ENCODE measurements at regions not wholly inside any gene's neighbourhood (a gene's known extent, or its start where the extent isn't known, plus 50 kb on each side); places are given as distances from the start of the nearest gene placed in this dataset.

DNA sequence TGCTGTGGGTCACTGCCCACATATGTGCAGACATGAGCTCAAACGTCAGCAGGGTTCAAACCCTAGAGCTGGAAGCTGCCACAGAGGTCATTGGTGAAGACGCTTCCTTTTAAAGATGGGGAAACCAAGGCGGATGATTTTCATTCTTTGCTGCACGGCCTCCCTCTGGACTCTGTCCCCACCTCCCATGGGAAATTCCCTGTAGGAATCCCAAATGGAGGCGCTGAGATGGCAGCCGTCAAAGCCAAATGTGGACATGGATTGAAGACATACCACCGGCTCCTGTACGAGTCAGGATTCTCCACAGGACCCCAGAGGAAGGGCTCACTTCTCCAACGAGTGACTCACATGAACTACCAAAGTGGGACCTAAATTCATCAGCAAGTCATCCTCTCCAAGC lies 286.4 kb downstream of the CRLF2 start:
- Histone ChIP-seq H3K9me3 (no peaks in the 10 kb centered on the region), H3K4me3 (ENCODE audit: low read depth, low read length) (no peak overlapping the region), H3K27me3 (no peaks in the 10 kb centered on the region), H3K4me1 (no peaks in the 10 kb centered on the region), H3K36me3 (no peaks in the 10 kb centered on the region)
- no peak for DNase-seq
- TF ChIP-seq, protein P1, sequence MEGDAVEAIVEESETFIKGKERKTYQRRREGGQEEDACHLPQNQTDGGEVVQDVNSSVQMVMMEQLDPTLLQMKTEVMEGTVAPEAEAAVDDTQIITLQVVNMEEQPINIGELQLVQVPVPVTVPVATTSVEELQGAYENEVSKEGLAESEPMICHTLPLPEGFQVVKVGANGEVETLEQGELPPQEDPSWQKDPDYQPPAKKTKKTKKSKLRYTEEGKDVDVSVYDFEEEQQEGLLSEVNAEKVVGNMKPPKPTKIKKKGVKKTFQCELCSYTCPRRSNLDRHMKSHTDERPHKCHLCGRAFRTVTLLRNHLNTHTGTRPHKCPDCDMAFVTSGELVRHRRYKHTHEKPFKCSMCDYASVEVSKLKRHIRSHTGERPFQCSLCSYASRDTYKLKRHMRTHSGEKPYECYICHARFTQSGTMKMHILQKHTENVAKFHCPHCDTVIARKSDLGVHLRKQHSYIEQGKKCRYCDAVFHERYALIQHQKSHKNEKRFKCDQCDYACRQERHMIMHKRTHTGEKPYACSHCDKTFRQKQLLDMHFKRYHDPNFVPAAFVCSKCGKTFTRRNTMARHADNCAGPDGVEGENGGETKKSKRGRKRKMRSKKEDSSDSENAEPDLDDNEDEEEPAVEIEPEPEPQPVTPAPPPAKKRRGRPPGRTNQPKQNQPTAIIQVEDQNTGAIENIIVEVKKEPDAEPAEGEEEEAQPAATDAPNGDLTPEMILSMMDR (IDR thresholded peaks at IDR 0.05; ENCODE audit: low read depth, low read length) = no peak

DNA sequence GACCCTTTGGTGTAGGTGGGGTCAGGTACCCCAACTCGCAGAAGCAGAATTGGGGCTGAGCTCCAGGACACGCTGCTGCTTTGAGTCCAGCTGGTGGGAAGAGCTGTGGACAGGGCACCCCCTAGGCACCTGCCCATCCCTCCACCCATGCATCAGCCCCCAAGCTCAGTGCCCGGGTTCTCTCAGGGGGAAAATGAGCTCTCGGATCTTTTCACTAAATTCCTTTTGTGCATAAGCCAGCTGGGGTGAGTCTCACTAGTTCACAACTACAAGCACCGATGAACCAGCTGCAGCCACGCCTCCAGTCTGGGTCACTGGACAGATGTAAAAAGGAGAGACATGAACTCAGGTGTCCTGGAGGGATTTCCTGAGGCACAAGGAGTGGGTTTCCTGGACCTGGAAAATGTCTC lies 286.8 kb downstream of the CRLF2 start:
- Histone ChIP-seq H3K27me3 (no peaks in the 10 kb centered on the region), H3K36me3 (no peaks in the 10 kb centered on the region), H3K4me1 (no peaks in the 10 kb centered on the region), H3K9me3 (no peaks in the 10 kb centered on the region), H3K4me3 (ENCODE audit: low read depth, low read length) (no peak overlapping the region)
- DNase-seq = no peak
- TF ChIP-seq, protein P1 (IDR thresholded peaks at IDR 0.05; ENCODE audit: low read depth, low read length) = no peak

DNA sequence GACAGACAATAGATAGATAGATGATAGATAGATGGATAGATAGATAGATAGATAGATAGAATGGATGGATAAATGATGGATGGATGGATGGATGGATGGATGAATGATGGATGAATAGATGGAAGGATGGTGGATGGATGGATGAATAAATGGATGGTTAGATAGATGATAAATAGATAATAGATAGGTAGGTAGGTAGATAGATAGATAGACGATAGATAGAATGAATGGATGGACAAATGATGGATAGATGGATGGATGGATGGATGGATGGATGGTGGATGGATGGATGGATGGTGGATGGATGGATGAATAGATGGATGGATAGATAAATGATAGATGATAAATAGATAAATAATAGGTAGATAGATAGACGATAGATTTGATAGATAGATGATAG lies 287.4 kb downstream of the CRLF2 start:
- no peaks in the 10 kb centered on the region for H3K4me1 ChIP-seq
- TF ChIP-seq, protein P1 (IDR thresholded peaks at IDR 0.05; ENCODE audit: low read depth, low read length) = no peak
- H3K4me3 ChIP-seq (ENCODE audit: low read depth, low read length) = no peak overlapping the region
- no peaks in the 10 kb centered on the region for H3K9me3 ChIP-seq
- DNase-seq = no peak
- no peaks in the 10 kb centered on the region for H3K27me3 ChIP-seq
- no peaks in the 10 kb centered on the region for H3K36me3 ChIP-seq

DNA sequence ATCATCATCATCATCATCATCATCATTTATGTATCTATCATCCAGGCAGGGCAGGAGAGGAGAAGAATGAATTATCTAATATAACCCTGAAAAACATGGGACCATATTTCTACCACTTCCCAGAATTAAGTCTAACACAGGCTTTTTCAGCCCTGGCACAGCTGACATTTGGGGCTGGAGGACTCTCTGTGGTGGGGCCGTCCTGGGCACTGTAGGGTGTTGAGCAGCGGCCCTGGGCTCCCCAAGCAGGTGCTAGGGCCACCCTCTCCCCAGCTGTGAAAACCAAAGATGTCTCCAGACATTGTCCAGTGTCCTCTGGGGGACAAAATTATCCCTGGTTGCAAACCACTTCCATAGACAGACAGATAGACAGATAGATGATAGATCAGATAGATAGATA lies 288.4 kb downstream of the CRLF2 start:
- no peaks in the 10 kb centered on the region for H3K4me1 ChIP-seq
- TF ChIP-seq, protein P1 (IDR thresholded peaks at IDR 0.05; ENCODE audit: low read depth, low read length) = no peak
- no peaks in the 10 kb centered on the region for H3K27me3 ChIP-seq
- no peaks in the 10 kb centered on the region for H3K9me3 ChIP-seq
- no peak overlapping the region for H3K4me3 ChIP-seq (ENCODE audit: low read depth, low read length)
- no peak for DNase-seq
- H3K36me3 ChIP-seq = no peaks in the 10 kb centered on the region

DNA sequence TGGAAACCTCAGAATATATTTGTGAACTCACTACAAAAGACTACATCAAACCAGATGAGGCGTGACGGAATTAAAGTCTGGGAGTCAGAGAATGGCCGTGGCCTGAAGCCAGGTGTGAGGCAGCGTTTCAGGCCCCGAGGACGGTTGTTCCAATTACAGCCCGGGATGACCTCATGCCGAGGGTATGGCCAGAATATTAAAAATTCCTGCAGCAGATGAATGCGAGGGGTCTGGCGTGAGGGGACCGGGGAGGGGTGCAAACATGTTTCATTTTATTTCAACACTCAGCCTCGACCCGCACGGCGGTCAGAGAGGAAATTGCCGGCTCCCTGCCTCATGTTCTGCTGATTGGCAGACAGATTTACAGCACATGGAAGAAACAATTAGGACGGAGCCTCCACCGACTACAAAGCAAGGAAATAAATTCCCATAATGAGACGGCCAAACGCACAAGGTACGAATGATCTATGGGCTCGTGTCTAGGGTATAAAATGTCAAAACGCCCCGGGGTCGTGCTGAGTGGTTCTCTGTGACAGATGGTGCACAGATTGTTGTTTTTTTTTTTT lies 289.7 kb downstream of the SHOX start:
- no peak for DNase-seq
- TF ChIP-seq, protein P1 (IDR thresholded peaks at IDR 0.05; ENCODE audit: low read depth, low read length) = no peak
- Histone ChIP-seq H3K4me3 (ENCODE audit: low read depth, low read length) (no peak overlapping the region), H3K36me3 (no peaks in the 10 kb centered on the region), H3K9me3 (no peaks in the 10 kb centered on the region), H3K27me3 (no peaks in the 10 kb centered on the region), H3K4me1 (no peaks in the 10 kb centered on the region)

DNA sequence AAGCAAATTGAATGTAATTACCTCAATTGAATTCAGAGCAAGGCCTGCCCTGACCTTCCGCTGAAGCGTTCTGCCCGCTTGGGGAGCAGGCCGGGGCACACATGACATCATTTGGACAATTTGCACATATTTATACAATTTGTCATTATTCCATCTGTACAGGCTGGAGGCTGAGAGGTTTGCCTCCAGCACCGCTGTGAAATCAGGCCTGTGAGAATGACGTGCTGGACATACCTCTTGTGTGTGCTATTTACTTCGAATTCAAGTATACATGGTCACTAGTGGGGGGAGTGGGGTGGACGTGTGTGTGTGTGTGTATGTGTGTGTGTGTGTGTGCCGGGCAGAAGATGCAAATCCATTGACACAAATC lies 285.6 kb downstream of the SHOX start:
- Histone ChIP-seq H3K9me3 (no peaks in the 10 kb centered on the region), H3K4me3 (ENCODE audit: low read depth, low read length) (no peak overlapping the region), H3K36me3 (no peaks in the 10 kb centered on the region), H3K4me1 (no peaks in the 10 kb centered on the region), H3K27me3 (no peaks in the 10 kb centered on the region)
- DNase-seq = no peak
- TF ChIP-seq, protein P1 (IDR thresholded peaks at IDR 0.05; ENCODE audit: low read depth, low read length) = no peak

Data from BE2C (cell line).